ENCODE measurements at regions not wholly inside any gene's neighbourhood (a gene's known extent, or its start where the extent isn't known, plus 50 kb on each side); places are given as distances from the start of the nearest gene placed in this dataset.
A peak's percentile ranks its signal among the peaks of the same experiment; 100 is the strongest.

DNA sequence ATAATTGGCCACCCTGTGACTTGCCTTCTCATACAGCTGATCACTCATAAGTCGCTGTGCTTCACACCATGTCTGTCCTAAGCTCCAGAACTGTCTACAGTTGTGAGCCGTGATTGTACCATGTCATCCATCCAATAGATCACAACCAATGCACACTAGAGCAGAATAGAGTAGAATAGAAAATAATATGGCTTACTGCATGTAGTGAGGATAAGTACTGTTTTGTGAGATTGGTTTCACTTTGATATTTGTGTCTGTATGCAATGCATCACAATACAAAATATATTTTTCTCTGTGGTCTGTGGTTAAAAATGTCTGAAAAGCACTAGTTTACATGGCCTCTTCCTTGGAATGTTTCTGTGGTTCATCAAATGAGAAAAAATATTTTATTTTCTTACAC is 237.6 kb upstream of the PRKD1 start:
- no peak for DNase-seq

DNA sequence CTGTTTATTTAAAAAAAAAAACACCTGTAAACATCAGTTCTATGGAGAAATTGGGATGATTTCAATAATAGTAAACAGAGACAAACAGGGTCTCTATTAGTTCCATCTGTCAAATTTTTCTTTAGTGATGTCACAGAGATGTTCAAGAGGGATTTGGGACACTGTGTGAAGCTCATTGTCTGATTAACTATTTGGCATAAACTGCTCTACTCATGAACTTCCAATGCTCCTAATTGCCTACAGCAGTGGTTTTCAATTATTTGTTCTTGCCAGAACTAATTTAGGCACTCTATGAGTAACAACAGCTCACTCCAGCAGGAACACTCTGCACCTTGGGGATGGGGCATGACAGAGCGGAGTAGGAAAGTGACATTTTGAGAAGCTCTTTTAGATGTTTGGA is 250.1 kb upstream of the PRKD1 start:
- DNase-seq = no peak

GRCh38 chr14:30179381-30180130 is 251.9 kb upstream of the PRKD1 start:
- no peak for DNase-seq

- no peak for DNase-seq
Measured at GRCh38 chr14:30180219-30180618, 252.6 kb upstream of the PRKD1 start.

DNA sequence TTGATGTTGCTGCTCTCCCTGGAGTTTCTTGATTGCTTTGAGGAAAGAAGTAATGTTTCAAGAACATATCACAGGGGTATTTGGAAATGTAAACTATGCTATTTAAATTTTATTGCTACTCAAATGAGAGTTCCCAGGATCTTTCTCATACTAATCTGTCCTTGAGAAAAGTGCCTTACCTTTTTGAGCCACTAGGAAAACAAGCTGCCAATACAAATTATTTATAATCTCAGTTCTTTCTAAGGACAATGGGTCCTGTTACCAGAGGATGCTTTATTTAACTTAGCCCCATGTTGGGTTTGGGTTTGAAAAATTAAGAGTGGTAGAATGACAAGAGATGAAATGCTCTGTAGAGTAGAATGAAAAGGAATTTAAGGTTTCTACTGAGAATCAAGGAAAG is 258.2 kb upstream of the PRKD1 start:
- no peak for DNase-seq

GRCh38 chr14:30191639-30192279 is 264.1 kb upstream of the PRKD1 start:
- DNase-seq = no peak

DNA sequence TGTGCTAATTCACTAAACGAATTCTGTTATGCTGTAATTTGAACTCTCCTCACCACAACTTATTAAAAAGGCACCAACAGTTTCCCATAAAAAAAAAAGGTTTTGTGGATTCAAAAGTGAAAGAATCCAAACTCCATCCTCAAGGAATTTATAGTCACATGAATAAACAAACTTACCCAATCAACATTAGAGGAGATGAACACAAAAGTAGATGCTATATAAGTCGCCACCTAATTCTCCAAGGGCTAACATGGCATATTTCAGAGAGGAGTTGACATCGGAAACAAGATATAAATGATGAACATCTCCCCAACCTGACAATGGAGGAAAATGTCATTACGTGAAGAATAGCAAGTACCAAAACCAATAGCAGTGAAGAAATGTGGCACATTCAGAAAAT is 265.5 kb upstream of the PRKD1 start:
- no peak for DNase-seq

- no peak for DNase-seq
Measured at GRCh38 chr14:30193845-30194501, 266.3 kb upstream of the PRKD1 start.

- DNase-seq = no peak
Measured at GRCh38 chr14:30194741-30195148, 267.1 kb upstream of the PRKD1 start.

GRCh38 chr14:30195941-30196340 is 268.3 kb upstream of the PRKD1 start:
- DNase-seq = no peak

- DNase-seq = no peak
Measured at GRCh38 chr14:30196861-30197260, 269.2 kb upstream of the PRKD1 start.

- DNase-seq = peak in 3 of 4 experiments; percentile 12 to 22 (median 12)
Measured at GRCh38 chr14:30198720-30199119, 271.1 kb upstream of the PRKD1 start.

DNA sequence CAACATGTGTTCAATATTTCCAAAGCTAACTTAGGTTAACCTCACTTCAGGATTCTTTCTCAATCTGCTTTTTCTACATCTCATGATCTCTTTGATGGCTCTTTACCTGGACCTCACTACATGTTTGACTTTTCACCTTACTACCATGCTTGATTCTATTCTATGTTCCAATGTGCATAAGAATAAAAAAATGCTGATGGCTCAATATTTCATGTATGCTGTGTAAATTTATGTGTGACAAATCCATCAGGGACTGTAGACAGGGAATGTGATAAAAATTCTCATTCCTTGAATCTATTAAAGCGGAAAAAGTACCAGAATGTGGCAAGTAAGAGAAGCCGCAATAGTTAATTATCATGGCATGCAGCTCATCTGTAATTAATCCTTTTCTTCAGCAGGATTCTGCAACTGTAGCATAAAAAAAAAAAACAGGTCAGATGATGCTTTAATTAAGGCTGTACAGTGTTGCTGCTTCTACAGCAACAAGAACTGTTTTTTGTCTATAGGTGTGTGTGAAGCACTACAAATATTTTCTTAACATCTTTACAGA is 276.9 kb upstream of the PRKD1 start:
- no peak for DNase-seq

DNA sequence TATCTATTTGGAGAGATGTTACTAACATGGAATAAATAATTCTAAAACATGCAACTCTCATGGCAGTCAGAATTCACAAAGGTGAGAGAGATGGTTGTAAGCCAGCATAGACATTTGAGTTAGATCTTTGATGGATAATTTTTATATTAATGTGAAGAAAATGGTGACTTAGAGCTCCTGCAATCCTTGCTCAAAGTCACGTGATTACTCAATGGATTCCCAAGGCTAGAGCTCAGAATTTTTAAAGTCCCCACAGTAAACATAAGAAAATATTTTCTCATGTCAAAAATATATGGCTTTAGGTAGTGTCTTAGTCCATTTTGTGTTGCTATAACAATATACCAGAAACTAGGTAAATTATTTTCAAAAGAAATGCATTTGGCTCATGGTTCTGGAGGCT is 281.5 kb upstream of the PRKD1 start:
- no peak for DNase-seq

GRCh38 chr14:30210630-30211029 is 283.0 kb upstream of the PRKD1 start:
- DNase-seq = no peak

GRCh38 chr14:30211326-30211725 is 283.7 kb upstream of the PRKD1 start:
- DNase-seq = no peak

DNA sequence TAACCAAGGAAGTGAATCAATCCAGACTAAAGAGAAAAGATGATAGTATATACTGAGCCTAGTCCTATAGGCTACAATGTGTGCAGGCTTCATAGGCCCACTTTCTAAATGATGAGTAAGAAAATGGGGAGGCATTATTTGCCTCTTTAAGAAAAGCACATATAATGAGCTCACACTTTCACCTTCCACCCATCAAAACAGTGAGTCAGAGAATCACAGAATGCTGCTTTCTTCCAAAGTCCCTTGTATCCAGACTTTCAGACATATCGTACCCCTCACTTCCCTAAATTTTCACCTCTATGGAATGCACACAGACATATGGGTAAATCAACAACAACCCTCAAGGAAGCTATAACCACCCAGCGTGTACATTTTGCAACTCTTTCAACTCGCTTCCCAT is 286.4 kb upstream of the PRKD1 start:
- DNase-seq = no peak

DNA sequence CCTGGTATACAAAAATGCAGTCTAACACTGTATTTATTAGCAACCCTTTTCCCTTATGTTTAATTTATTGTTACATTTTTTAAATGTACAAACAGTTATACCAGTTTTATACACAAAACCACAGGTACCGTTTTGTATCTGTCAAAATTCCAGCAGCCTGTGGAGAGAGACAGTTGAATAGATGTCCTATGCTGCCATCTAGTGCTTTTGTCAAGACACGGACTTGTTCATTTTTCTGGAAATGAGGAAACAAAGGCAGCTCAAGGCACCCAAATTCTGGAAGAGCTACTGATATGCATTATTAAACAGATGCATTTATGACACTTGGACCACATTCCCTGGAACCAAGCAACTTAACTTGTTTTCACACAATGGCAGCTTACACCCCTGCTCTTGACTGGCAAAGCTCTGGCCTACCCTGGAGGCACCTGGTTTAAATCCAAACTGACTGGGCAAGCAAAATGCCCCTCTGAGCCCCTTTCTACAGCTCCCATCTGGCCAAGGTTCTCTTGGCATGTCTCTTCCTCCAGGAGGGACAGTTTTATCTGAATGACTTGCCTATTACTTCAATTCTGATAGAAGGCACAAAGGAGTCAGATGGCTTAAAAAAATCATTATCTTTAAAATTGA is 286.9 kb upstream of the PRKD1 start:
- peak; percentile 39 to 61 (median 51) for DNase-seq

DNA sequence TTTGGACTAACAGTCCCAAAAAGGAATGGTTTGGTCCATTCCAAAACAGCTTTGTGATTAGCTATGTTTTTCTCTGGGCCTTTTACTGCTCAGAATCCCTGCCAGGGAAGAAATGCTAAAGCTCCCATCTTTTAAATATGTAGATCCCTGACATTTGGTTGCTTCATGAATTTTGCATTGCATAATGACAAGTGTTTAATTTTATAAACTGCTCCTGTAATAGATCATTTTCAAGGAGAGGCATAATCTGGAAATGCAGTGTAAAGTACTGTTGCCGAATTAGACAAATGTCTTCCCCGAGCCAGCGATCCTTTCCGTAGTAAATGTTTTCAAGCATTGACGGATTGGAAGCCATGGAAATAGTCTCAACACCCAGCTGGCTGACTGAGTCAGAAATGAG is 291.3 kb upstream of the PRKD1 start:
- no peak for DNase-seq

DNA sequence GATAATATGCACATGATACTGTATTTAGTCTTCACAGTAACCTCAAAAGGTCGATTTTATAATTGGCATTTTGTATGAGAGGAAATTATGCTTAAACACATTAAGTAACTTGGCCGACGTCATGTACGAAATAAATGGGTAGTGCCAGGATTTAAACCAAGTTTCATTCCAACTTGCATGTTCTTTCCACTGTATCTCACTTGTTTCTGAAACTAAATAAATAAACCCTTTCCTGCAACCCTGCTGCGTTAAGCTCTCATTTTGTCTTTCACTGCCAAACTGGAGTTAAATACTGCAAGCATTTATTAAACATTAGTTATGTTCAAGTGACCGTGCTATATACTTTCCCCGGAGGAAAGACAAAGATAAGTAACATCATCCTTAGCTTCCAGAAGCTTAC is 293.9 kb upstream of the PRKD1 start:
- no peak for DNase-seq

GRCh38 chr14:30223385-30223785 is 295.7 kb upstream of the PRKD1 start:
- no peak for DNase-seq

DNA sequence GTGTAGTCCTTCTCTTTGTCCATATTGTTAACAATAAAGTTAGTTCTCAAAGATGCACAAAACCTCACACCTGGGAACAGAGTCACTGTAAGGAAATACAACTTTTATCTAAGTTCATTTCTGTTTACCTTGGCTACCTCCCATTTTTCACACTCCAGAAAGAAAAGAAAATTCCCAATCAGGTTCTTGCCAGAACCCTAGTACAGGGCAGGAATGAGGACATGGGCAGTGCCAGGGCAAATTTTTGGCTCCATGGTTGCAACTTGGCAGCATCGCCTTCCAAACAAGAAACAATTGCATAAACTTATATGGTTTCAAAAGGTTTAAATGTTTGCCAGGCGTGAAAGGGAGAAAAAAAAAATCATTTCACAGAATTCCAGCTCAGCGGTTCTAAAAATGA is 296.3 kb upstream of the PRKD1 start:
- no peak for DNase-seq

GRCh38 chr14:30225176-30225575 is 297.5 kb upstream of the PRKD1 start:
- DNase-seq = no peak

Measured in suppressor macrophage (primary cell).